Endothelial cell (in vitro differentiated cells): ENCODE measurements at regions not wholly inside any gene's neighbourhood (a gene's known extent, or its start where the extent isn't known, plus 50 kb on each side); places are given as distances from the start of the nearest gene placed in this dataset.

ENCODE experiments used
- DNase-seq: peaks from one replicate; pipeline ENCODE4 v3.0.0; 2021; ENCODE audit warnings: low spot score
- H3K27ac Mint-ChIP-seq: one replicate; pipeline ENCODE4 v1.8.0; 2021; ENCODE audit warnings: mixed read lengths, inconsistent platforms; ENCODE audit not compliant: unreplicated experiment
- H3K27me3 Mint-ChIP-seq: one replicate; pipeline ENCODE4 v1.8.0; 2021; ENCODE audit warnings: mild to moderate bottlenecking, moderate library complexity, mixed read lengths, inconsistent platforms; ENCODE audit not compliant: unreplicated experiment
- H3K36me3 Mint-ChIP-seq: one replicate; pipeline ENCODE4 v1.8.0; 2021; ENCODE audit warnings: mild to moderate bottlenecking, low read depth, mixed read lengths, inconsistent platforms; ENCODE audit not compliant: unreplicated experiment
- H3K4me1 Mint-ChIP-seq: one replicate; pipeline ENCODE4 v1.8.0; 2021; ENCODE audit warnings: mild to moderate bottlenecking, mixed read lengths, inconsistent platforms; ENCODE audit not compliant: unreplicated experiment
- H3K4me3 Mint-ChIP-seq: one replicate; pipeline ENCODE4 v1.8.0; 2021; ENCODE audit warnings: mild to moderate bottlenecking, mixed read lengths, inconsistent platforms; ENCODE audit not compliant: unreplicated experiment
- H3K9me3 Mint-ChIP-seq: one replicate; pipeline ENCODE4 v1.8.0; 2021; ENCODE audit warnings: mixed read lengths, inconsistent platforms; ENCODE audit not compliant: unreplicated experiment
- CTCF ChIP-seq: fragments of 200-600 bp; sonication (generic); IDR thresholded peaks from one replicate; pipeline ENCODE4 v1.5.0; 2021; ENCODE audit warnings: antibody characterized with exemption; ENCODE audit not compliant: unreplicated experiment

GRCh38 chr11:59267196-59267595, 54.5 kb upstream of the MPEG1 start:
- Mint-ChIP-seq H3K4me1 (no peaks in the 10 kb centered on the region), H3K9me3 (no peaks in the 10 kb centered on the region), H3K4me3 (no peak overlapping the region), H3K27me3 (no peaks in the 10 kb centered on the region), H3K27ac (no peak overlapping the region), H3K36me3 (no peaks in the 10 kb centered on the region)
- DNase-seq, result no peak
- TF ChIP-seq CTCF, result no peak

GRCh38 chr11:59266491-59266890, 53.8 kb upstream of the MPEG1 start:
- no peak overlapping the region for H3K4me3 Mint-ChIP-seq
- DNase-seq, result no peak
- H3K9me3 Mint-ChIP-seq, result no peaks in the 10 kb centered on the region
- H3K27me3 Mint-ChIP-seq, result no peaks in the 10 kb centered on the region
- no peak overlapping the region for H3K27ac Mint-ChIP-seq
- no peaks in the 10 kb centered on the region for H3K4me1 Mint-ChIP-seq
- no peaks in the 10 kb centered on the region for H3K36me3 Mint-ChIP-seq
- TF ChIP-seq CTCF, result no peak

GRCh38 chr11:59265735-59266134, 53.0 kb upstream of the MPEG1 start:
- Mint-ChIP-seq H3K27me3 (no peaks in the 10 kb centered on the region), H3K4me3 (no peak overlapping the region), H3K4me1 (no peaks in the 10 kb centered on the region), H3K27ac (no peak overlapping the region), H3K36me3 (no peaks in the 10 kb centered on the region), H3K9me3 (no peaks in the 10 kb centered on the region)
- no peak for DNase-seq
- TF ChIP-seq CTCF, result no peak

- H3K9me3 Mint-ChIP-seq, result no peaks in the 10 kb centered on the region
- no peak for DNase-seq
- H3K36me3 Mint-ChIP-seq, result no peaks in the 10 kb centered on the region
- no peak overlapping the region for H3K27ac Mint-ChIP-seq
- peaks cover 1% of the 10 kb centered on the region for H3K27me3 Mint-ChIP-seq
- no peak overlapping the region for H3K4me3 Mint-ChIP-seq
- no peaks in the 10 kb centered on the region for H3K4me1 Mint-ChIP-seq
- TF ChIP-seq CTCF, result no peak
Measured at GRCh38 chr11:59264736-59265135, 52.0 kb upstream of the MPEG1 start.

- no peak for TF ChIP-seq CTCF
- Mint-ChIP-seq H3K27ac (no peak overlapping the region), H3K4me3 (no peak overlapping the region), H3K4me1 (no peaks in the 10 kb centered on the region), H3K27me3 (peaks cover 1% of the 10 kb centered on the region), H3K36me3 (no peaks in the 10 kb centered on the region), H3K9me3 (no peaks in the 10 kb centered on the region)
- peak; percentile 17 for DNase-seq
Measured at GRCh38 chr11:59263225-59263894, 50.6 kb upstream of the MPEG1 start.
